ENCODE measurements at regions not wholly inside any gene's neighbourhood (a gene's known extent, or its start where the extent isn't known, plus 50 kb on each side); places are given as distances from the start of the nearest gene placed in this dataset.
"Not testable (repeated sequence)": the region's sequence is repeated elsewhere in the genome, so short reads cannot be mapped to it uniquely, and the experiment has no call there.

DNA sequence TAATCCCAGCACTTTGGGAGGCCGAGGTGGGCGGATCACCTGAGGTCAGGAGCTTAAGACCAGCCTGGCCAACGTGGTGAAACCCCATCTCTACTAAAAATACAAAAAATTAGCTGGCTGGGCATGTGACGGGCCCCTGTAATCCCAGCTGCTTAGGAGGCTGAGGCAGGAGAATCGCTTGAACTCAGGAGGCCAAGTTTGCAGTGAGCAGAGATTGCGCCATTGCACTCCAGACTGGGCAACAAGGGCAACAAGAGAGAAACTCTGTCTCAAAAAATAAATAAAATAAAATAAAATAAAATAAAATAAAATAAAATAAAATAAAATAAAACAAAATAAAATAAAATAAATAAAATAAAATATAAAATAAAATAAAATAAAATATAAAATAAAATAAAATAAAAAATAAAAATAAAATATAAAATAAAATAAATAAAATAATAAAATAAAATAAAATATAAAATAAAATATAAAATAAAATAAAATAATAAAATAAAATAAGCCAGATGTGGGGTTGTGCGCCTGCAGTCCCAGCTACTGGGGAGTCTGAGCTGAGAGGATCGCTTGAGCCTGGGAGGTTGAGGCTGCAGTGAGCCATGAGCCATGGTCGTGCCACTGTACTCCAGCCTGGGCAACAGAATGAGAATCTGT lies 49.8 kb upstream of the ITGB1 start:
- not testable (repeated sequence) for TF ChIP-seq EZH2 (IDR thresholded peaks at IDR 0.05; ENCODE audit: low read length)
- TF ChIP-seq, protein P1, sequence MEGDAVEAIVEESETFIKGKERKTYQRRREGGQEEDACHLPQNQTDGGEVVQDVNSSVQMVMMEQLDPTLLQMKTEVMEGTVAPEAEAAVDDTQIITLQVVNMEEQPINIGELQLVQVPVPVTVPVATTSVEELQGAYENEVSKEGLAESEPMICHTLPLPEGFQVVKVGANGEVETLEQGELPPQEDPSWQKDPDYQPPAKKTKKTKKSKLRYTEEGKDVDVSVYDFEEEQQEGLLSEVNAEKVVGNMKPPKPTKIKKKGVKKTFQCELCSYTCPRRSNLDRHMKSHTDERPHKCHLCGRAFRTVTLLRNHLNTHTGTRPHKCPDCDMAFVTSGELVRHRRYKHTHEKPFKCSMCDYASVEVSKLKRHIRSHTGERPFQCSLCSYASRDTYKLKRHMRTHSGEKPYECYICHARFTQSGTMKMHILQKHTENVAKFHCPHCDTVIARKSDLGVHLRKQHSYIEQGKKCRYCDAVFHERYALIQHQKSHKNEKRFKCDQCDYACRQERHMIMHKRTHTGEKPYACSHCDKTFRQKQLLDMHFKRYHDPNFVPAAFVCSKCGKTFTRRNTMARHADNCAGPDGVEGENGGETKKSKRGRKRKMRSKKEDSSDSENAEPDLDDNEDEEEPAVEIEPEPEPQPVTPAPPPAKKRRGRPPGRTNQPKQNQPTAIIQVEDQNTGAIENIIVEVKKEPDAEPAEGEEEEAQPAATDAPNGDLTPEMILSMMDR (optimal IDR thresholded peaks at IDR 0.05 in 1 of 3, IDR thresholded peaks at IDR 0.05 in 1 of 3, conservative IDR thresholded peaks at IDR 0.05 in 1 of 3; ENCODE audit: extremely low read depth in 1 of 3, insufficient read depth in 2 of 3, low read length in 3 of 3), result not testable (repeated sequence)
